ENCODE measurements at regions not wholly inside any gene's neighbourhood (a gene's known extent, or its start where the extent isn't known, plus 50 kb on each side); places are given as distances from the start of the nearest gene placed in this dataset.

GRCh38 chr2:156383798-156384197 lies 51.3 kb upstream of the NR4A2 start:
- no peak for DNase-seq (ENCODE audit: insufficient read length, low spot score)
- no peak for TF ChIP-seq CTCF (IDR thresholded peaks at IDR 0.05; ENCODE audit: insufficient read depth, missing control alignments)
- FAIRE-seq: peak; percentile 35

GRCh38 chr2:156385242-156385641 lies 50.9 kb upstream of the GPD2 start:
- TF ChIP-seq CTCF (IDR thresholded peaks at IDR 0.05; ENCODE audit: insufficient read depth, missing control alignments): no peak
- FAIRE-seq: no peak
- no peak for DNase-seq (ENCODE audit: insufficient read length, low spot score)

Data from D721Med (cell line).